Esophagus squamous epithelium (tissue), 5 donors: ENCODE measurements at regions not wholly inside any gene's neighbourhood (a gene's known extent, or its start where the extent isn't known, plus 50 kb on each side); places are given as distances from the start of the nearest gene placed in this dataset.

ENCODE experiments used
- DNase-seq: peaks from one replicate; lab custom pipeline; 2025; lab: John Stamatoyannopoulos, UW
- H3K27ac ChIP-seq, 4 donors: fragments of 200-600 bp; sonication (generic); one replicate each; pipeline ENCODE4 v1.5.1; 2016 to 2019; ENCODE audit warnings: mild to moderate bottlenecking in 1 of 4
- H3K27me3 ChIP-seq, 4 donors: fragments of 200-600 bp; sonication (generic); 1 replicate in 3 of 4; 2 replicates in 1 of 4; pipeline versions ENCODE4 v1.5.1 to v1.6.0; 2017 to 2021; ENCODE audit warnings: antibody characterized with exemption in 1 of 4
- H3K36me3 ChIP-seq, 3 donors: fragments of 200-600 bp; sonication (generic); one replicate each; pipeline ENCODE4 v1.5.1; 2016 to 2019
- H3K4me1 ChIP-seq, 3 donors: fragments of 200-600 bp; sonication (generic); one replicate each; pipeline ENCODE4 v1.5.1; 2017 to 2019
- H3K4me3 ChIP-seq, 4 donors: fragments of 200-600 bp; sonication (generic); 1 replicate in 3 of 4; 2 replicates in 1 of 4; pipeline ENCODE4 v1.5.1; 2016 to 2019; ENCODE audit warnings: mild to moderate bottlenecking in 2 of 4, moderate library complexity in 1 of 4
- H3K9me3 ChIP-seq, 3 donors: fragments of 200-600 bp; sonication (generic); one replicate each; pipeline ENCODE4 v1.5.1; 2016 to 2019
- CTCF ChIP-seq, 6 experiments: fragments of 450-650 bp in 4 of 6; fragments of 200-600 bp in 2 of 6; sonication (generic) in 2 of 6; IDR thresholded peaks; one replicate each; pipeline ENCODE4 v1.5.1; 2016 to 2019; ENCODE audit warnings: antibody characterized with exemption in 6 of 6, mild to moderate bottlenecking in 4 of 6, moderate library complexity in 4 of 6
- POLR2A ChIP-seq, 4 donors: fragments of 450-650 bp; IDR thresholded peaks; one replicate each; pipeline ENCODE4 v1.6.1; 2017; ENCODE audit warnings: antibody characterized with exemption in 4 of 4, mild to moderate bottlenecking in 4 of 4, moderate library complexity in 3 of 4
- WGBS, 2 donors: methylation state at CpG; one replicate each; pipeline ENCODE4 v1.1.5; 2018; 5-methylcytosine and 5-hydroxymethylcytosine counted together
- intact Hi-C: fragments of 100-400 bp; cut with DNase I; formaldehyde crosslinking; loops from one replicate; pipeline ENCODE4 v1.15.0; 2022
- donor health status: DM: yes; HTN: yes; CAD: no.

- Histone ChIP-seq H3K4me3 (no peak overlapping the region), H3K4me1 (peaks cover 0 to 12% (median 0%) of the 10 kb centered on the region in 3 donors), H3K9me3 (peaks cover 0 to 6% (median 0%) of the 10 kb centered on the region in 3 donors), H3K27ac (no peak overlapping the region), H3K27me3 (no peaks in the 10 kb centered on the region), H3K36me3 (no peaks in the 10 kb centered on the region)
- 33 to 76% methylated on average over 3 of the region's 3 CpGs for WGBS, 2 donors
- TF ChIP-seq CTCF (IDR thresholded peaks at IDR 0.05) (no peak), POLR2A (IDR thresholded peaks at IDR 0.05) (no peak)
- no peak for DNase-seq
- intact Hi-C loops, result no loop called here
Measured at GRCh38 chr2:83850071-83850725, 608.9 kb downstream of the SUCLG1 start.

- no peaks in the 10 kb centered on the region for H3K27me3 ChIP-seq
- TF ChIP-seq CTCF (IDR thresholded peaks at IDR 0.05) (no peak), POLR2A (IDR thresholded peaks at IDR 0.05) (no peak)
- H3K27ac ChIP-seq, result no peak overlapping the region
- intact Hi-C loops, result no loop called here
- no peak overlapping the region for H3K4me3 ChIP-seq
- 50 to 56% methylated on average over 2 of the region's 2 CpGs for WGBS, 2 donors
- H3K9me3 ChIP-seq, result no peaks in the 10 kb centered on the region
- no peak for DNase-seq
- no peaks in the 10 kb centered on the region for H3K36me3 ChIP-seq
- H3K4me1 ChIP-seq, result no peaks in the 10 kb centered on the region
Measured at GRCh38 chr2:83844490-83844889, 614.6 kb downstream of the SUCLG1 start.

GRCh38 chr2:83842421-83842820, 616.7 kb downstream of the SUCLG1 start:
- Histone ChIP-seq H3K4me3 (no peak overlapping the region), H3K27me3 (no peaks in the 10 kb centered on the region), H3K4me1 (no peaks in the 10 kb centered on the region), H3K9me3 (no peaks in the 10 kb centered on the region), H3K36me3 (no peaks in the 10 kb centered on the region), H3K27ac (no peak overlapping the region)
- TF ChIP-seq CTCF (IDR thresholded peaks at IDR 0.05) (no peak), POLR2A (IDR thresholded peaks at IDR 0.05) (no peak)
- DNase-seq, result no peak
- intact Hi-C loops, result no loop called here

GRCh38 chr2:83837823-83838222, 621.3 kb downstream of the SUCLG1 start:
- TF ChIP-seq CTCF (IDR thresholded peaks at IDR 0.05), result no peak
- TF ChIP-seq POLR2A (IDR thresholded peaks at IDR 0.05), result no peak
- no peak for DNase-seq
- H3K9me3 ChIP-seq, result no peaks in the 10 kb centered on the region
- H3K27ac ChIP-seq, result no peak overlapping the region
- H3K27me3 ChIP-seq, result no peaks in the 10 kb centered on the region
- WGBS, 2 donors, result 61 to 75% methylated on average over 3 of the region's 3 CpGs
- no peaks in the 10 kb centered on the region for H3K36me3 ChIP-seq
- no peak overlapping the region for H3K4me3 ChIP-seq
- no peaks in the 10 kb centered on the region for H3K4me1 ChIP-seq
- intact Hi-C loops, result no loop called here

GRCh38 chr2:83827618-83828017, 631.5 kb downstream of the SUCLG1 start:
- intact Hi-C loops, result no loop called here
- WGBS, 2 donors, result 86 to 89% methylated on average over 2 of the region's 2 CpGs
- H3K9me3 ChIP-seq, result no peaks in the 10 kb centered on the region

More at GRCh38 chr2:83827618-83828017, 631.5 kb downstream of the SUCLG1 start:
- no peaks in the 10 kb centered on the region for H3K36me3 ChIP-seq
- TF ChIP-seq CTCF (IDR thresholded peaks at IDR 0.05), result no peak
- TF ChIP-seq POLR2A (IDR thresholded peaks at IDR 0.05), result no peak
- H3K4me1 ChIP-seq, result no peaks in the 10 kb centered on the region
- no peak overlapping the region for H3K4me3 ChIP-seq
- no peak overlapping the region for H3K27ac ChIP-seq
- DNase-seq, result no peak
- no peaks in the 10 kb centered on the region for H3K27me3 ChIP-seq
